ENCODE measurements at regions not wholly inside any gene's neighbourhood (a gene's known extent, or its start where the extent isn't known, plus 50 kb on each side); places are given as distances from the start of the nearest gene placed in this dataset.

DNA sequence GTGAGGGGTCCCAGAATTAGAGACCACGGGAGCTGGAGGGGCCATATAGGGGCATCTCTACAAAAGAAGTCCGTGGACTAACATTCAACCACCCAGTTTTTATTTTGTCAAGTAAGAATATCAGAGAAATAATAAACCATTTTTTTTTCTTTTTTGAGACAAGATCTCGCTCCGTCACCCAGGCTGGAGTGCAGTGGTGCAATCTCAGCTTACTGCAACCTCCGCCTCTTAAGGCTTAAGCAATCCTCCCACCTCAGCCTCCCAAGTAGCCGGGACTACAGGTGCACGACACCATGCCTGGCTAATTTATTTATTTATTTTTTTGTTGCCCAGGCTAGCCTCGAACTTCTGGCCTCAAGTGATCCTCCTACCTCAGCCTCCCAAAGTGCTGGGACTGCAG lies 82.7 kb downstream of the ZFP36L2 start:
- TF ChIP-seq, protein P1, sequence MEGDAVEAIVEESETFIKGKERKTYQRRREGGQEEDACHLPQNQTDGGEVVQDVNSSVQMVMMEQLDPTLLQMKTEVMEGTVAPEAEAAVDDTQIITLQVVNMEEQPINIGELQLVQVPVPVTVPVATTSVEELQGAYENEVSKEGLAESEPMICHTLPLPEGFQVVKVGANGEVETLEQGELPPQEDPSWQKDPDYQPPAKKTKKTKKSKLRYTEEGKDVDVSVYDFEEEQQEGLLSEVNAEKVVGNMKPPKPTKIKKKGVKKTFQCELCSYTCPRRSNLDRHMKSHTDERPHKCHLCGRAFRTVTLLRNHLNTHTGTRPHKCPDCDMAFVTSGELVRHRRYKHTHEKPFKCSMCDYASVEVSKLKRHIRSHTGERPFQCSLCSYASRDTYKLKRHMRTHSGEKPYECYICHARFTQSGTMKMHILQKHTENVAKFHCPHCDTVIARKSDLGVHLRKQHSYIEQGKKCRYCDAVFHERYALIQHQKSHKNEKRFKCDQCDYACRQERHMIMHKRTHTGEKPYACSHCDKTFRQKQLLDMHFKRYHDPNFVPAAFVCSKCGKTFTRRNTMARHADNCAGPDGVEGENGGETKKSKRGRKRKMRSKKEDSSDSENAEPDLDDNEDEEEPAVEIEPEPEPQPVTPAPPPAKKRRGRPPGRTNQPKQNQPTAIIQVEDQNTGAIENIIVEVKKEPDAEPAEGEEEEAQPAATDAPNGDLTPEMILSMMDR (IDR thresholded peaks at IDR 0.05; ENCODE audit: insufficient read depth, low read length) = no peak
- TF ChIP-seq POLR2AphosphoS5 (IDR thresholded peaks at IDR 0.05; ENCODE audit: low read depth) (no peak), SPI1 (IDR thresholded peaks at IDR 0.05; ENCODE audit: borderline replicate concordance, low read depth) (no peak)
- TF ChIP-seq, protein P2, sequence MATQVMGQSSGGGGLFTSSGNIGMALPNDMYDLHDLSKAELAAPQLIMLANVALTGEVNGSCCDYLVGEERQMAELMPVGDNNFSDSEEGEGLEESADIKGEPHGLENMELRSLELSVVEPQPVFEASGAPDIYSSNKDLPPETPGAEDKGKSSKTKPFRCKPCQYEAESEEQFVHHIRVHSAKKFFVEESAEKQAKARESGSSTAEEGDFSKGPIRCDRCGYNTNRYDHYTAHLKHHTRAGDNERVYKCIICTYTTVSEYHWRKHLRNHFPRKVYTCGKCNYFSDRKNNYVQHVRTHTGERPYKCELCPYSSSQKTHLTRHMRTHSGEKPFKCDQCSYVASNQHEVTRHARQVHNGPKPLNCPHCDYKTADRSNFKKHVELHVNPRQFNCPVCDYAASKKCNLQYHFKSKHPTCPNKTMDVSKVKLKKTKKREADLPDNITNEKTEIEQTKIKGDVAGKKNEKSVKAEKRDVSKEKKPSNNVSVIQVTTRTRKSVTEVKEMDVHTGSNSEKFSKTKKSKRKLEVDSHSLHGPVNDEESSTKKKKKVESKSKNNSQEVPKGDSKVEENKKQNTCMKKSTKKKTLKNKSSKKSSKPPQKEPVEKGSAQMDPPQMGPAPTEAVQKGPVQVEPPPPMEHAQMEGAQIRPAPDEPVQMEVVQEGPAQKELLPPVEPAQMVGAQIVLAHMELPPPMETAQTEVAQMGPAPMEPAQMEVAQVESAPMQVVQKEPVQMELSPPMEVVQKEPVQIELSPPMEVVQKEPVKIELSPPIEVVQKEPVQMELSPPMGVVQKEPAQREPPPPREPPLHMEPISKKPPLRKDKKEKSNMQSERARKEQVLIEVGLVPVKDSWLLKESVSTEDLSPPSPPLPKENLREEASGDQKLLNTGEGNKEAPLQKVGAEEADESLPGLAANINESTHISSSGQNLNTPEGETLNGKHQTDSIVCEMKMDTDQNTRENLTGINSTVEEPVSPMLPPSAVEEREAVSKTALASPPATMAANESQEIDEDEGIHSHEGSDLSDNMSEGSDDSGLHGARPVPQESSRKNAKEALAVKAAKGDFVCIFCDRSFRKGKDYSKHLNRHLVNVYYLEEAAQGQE (IDR thresholded peaks at IDR 0.05; ENCODE audit: insufficient replicate concordance, low read depth) = no peak
